ENCODE measurements at regions not wholly inside any gene's neighbourhood (a gene's known extent, or its start where the extent isn't known, plus 50 kb on each side); places are given as distances from the start of the nearest gene placed in this dataset.
"Not testable (repeated sequence)": the region's sequence is repeated elsewhere in the genome, so short reads cannot be mapped to it uniquely, and the experiment has no call there.

GRCh38 chr17:36661047-36661666, 59.8 kb downstream of the MRM1 start:
- DNase-seq = no peak

DNA sequence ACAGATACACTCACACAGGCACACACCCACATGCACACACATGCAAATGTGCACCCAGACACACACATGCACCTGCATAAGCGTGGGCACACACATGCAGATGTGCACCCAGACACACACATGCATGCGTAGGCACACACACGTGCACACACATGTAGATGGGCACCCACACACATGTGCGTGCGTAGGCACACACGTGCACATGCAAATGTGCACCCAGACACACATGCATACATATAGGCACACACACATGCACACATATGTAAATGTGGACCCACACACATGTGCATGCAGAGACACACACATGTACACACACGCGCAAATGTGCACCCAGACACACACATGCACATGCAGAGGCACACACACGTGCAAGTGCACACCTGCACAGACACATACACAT, 60.3 kb downstream of the MRM1 start:
- DNase-seq = no peak

- no peak for DNase-seq
These were observed 64.0 kb downstream of the MRM1 start for GRCh38 chr17:36665417-36665816.

- no peak for DNase-seq
These were observed 66.5 kb downstream of the MRM1 start for GRCh38 chr17:36667922-36668321.

DNA sequence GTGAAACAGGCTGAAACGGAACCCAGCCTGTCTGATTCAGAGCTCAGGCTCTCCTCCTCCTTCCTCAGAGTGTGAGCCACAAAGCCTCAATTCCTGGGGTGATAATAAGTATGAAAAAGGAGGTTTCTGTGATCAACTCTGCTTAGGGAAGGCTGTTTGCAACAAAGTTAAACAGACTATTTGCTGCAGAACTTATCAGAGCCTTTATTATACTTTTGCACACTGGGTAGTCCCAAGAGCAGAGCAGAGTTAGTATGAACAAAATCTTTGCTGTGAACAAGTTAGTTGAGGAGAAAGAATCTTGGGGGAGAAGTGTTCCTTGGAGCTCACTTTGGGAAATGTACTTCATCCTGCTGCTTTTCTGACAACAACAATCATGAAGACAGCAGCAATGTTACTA, 67.4 kb downstream of the MRM1 start:
- no peak for DNase-seq

DNA sequence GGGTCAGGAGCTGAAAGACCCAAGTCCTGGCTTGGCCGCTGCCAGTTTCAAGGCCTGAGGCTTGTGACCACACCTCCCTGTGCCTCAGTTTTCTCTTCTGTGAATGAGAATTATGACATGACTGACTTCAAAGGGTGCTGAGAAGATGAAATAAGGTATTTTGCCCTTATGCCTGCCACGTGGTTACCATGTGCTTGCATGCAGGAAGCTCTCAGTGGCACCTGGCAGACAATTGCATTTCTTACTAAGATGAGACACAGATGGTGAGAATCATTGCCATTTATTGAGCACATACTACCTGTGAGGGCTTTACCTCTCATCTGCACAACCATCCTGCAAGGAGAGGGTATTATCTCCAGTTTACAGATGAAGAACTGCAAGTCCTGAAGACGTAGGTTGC, 69.8 kb downstream of the MRM1 start:
- DNase-seq = no peak

- no peak for DNase-seq
These were observed 71.1 kb downstream of the MRM1 start for GRCh38 chr17:36672403-36672918.

DNA sequence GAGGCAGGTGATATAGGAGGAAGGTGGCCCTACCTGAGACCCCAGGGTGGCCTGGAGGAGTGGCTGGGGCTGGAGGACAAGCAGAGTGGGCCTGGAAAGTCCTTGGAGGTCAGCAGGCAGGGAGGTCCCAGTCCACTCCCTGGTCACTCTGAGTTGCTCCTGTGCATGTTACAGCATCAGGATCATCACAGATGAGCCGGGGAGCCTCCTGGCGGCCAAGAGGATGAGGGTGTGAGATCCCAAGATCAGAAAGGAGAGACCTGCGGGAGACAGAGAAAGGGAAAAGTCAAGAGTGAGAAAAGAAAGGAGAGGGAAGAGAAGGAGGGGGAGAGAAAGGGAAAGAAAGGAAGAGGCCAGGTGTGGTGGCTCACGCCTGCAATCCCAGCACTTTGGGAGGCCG, 71.7 kb downstream of the MRM1 start:
- no peak for DNase-seq

DNA sequence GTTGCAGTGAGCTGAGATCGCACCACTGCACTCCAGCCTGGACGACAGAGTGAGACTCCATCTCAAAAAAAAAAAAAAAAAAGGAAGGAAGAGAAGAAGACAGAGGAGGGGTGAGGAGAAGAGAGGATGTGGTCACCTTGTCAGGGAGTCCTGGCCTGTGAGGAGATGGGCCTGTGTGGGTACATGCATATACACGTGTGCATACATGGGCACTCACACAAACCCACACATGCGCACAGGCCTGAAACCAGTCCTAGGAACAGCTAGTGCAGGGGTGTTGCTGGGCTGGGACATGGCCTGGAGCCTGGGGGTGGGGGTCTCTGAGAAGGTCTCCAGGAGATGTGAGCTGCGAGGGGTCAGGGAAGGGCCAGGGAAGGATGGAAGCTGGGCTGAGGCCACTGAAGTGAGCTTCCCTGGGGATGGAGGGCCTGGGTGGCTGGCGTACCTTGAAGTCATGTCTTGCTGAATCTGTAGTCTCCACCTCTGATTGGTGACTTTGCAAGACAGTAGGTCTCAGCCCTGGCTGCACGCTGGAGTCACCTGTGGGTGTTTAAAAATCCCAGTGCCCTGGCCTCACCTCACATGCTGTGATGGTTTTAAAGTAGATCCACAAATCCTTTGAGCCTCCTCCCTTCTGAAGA, 72.4 kb downstream of the MRM1 start:
- no peak for DNase-seq

GRCh38 chr17:36674278-36674650, 72.9 kb downstream of the MRM1 start:
- DNase-seq = peak; percentile 31

DNA sequence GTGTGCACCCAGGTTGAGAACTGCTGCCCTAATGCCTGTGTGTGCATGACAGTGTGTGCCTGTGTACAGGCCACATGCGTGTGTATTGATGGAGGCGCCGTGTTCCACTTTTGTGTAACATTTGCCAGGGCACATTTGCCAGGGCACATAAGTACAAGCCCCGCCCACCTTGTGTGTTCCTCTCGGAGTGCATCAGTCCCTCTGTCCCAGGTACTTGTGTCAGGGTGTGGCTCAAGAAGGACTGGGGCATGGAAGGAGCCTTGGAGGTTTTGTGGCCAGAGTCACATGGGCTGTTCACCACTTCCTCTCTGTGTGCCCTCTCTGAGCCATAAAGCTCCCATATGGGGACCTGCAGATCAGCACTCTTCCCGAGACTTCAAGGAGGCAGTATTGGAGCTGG, 73.9 kb downstream of the MRM1 start:
- DNase-seq = no peak

DNA sequence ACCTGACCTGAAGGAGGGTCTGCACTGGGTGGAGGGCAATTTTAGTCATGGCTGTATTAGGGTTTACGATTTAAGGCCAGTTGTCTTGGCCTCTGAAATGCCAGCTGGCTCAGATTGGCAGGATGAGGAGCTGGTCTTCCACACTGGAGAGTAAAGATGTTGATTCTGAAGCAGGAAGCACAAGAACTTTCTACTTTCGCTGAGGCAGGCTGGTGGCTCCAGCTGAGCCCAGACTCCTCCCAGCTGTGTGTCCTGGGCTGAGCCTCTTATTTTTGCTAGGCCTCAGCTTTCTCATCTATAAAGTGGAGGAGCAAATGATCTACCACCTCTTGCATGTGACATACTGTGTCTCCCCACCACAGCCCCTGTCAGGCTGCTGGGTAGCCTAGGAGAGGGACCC, 74.4 kb downstream of the MRM1 start:
- no peak for DNase-seq

DNA sequence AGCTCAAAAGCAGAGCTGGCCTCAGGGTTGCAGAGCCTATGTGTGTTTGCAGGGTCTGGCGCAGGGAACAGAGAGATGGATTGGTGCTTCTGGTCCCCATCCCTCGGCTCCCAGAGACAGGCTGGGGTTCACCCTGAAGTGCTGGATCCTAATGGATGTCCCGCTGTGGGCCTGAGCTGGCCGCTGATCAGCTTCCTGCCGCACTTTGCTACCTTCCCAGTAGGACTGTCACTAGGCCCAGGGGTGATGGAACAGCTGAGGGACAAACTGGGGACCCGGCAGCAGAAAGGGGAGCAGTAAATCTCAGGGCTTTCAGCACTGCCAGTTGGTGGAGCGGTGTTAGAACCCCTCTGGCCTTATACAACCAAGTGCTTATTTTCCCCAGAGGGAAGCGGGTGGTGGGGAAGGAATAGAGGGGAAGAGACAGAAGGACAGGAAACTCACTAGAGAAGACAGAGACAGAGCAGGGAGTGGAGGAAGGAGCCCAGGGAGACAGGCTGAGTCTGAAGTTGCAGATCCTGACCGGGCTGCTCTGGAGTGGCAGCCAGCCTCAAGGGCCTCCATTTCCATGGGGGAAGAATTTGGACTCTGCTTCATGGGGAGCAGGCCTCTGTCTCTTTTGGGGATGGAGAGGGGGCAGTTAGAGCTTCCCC, 78.6 kb downstream of the MRM1 start:
- DNase-seq = no peak

DNA sequence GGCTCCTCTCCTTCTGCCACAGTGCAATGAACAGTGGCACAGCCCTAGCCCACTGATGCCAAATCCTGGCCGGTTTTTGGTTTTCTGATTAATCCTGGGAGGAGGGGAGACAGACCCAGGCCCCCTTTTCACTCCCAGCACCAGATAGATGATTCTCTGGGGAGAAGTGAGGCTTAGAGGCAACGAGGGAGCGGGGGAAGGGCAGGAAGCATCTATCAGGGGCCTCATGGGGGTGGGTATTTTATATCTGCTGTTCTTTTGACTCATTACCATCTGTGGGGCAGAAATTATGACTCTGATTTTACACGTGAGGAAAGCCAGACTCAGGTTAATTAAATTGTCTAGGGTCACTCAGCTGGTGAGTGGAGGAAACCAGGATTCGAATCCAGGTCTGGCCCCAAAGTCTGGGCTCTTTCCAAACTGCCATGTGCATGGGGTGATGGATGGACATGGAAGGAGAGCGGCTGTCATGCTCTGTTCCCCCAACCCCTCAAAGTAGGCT, 79.4 kb downstream of the MRM1 start:
- DNase-seq = no peak

DNA sequence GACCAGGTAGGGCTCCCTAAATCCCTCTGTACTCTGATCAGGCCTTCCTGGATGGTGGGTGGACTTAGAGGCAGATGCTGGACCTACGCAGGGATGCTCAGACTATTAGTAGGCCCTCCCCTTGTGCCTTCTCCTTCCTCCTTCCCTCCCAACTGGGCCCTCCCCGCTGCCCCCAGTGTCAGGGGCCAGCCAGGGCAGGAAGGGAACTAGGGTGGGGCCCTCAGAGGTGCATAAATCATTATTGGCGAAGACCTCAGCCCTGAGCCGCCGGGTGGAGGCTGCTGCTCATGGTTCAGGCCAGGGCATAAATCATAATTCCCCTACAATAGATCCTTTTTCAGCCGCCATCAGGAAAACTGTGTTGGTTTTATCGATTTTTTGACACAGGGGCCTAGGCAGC, 81.4 kb downstream of the MRM1 start:
- DNase-seq = no peak

DNA sequence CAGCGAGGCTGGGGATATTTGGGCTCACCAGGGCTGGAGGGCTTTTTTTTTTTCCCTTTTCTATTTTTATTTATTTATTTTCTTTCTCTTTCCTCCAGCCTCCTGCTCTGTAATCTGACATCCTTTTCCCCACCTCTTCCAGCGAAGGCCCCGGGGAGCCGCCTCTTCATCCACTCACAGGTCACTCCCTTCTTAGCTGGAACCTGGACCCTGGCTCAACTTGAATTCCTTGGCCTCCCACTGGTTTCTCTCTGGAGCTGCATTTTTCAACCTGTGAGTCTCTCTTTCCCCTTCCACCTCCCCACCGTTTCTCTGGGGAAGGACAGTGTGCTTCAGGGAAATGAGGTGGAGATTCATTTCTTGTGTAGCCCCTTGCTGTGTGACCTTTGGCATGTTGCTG, 82.0 kb downstream of the MRM1 start:
- DNase-seq = no peak

DNA sequence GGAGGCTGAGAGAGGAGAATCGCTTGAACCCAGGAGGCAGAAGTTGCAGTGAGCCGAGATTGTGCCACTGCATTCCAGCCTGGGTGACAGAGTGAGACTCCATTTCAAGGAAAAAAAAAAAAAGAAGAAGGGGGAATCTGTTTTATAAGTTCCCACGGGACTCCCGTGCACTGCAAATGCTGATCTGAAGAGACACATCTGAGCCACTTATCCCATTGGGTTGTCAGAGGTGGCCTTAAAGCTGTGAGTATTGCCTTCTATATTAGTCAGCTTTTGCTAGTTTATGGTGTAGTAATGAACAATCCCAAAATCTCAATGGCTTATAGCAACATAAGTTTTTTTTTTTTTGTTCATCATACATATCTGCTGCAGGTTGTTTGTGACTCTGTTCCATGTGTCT, 82.8 kb downstream of the MRM1 start:
- no peak for DNase-seq

- DNase-seq = no peak
These were observed 84.8 kb downstream of the MRM1 start for GRCh38 chr17:36686123-36686669.

- DNase-seq = no peak
These were observed 86.4 kb downstream of the MRM1 start for GRCh38 chr17:36687736-36688135.

- no peak for DNase-seq
These were observed 87.8 kb downstream of the MRM1 start for GRCh38 chr17:36689089-36689667.

- no peak for DNase-seq
These were observed 88.8 kb downstream of the MRM1 start for GRCh38 chr17:36690190-36690589.

DNA sequence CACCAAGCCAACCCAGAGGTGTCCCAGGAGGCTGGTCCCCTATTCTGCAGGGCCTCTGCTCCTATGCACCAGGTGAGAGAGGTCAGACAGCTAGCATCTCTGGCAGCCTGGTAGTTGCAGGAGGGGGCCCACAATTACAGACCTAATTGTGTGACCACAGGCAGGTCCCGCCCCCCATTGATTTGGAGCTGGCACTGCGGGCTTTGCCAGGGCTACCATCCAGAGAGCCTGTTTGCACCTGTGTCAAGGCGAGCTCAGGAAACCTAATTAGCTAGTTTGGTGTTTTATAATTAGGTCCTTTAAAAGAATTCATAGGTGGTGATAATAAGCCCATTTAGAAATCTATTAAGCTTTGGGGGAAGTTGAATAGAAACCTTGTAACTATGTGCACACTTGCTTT, 90.2 kb downstream of the MRM1 start:
- DNase-seq = no peak

- no peak for DNase-seq
These were observed 93.7 kb downstream of the MRM1 start for GRCh38 chr17:36695082-36695481.

DNA sequence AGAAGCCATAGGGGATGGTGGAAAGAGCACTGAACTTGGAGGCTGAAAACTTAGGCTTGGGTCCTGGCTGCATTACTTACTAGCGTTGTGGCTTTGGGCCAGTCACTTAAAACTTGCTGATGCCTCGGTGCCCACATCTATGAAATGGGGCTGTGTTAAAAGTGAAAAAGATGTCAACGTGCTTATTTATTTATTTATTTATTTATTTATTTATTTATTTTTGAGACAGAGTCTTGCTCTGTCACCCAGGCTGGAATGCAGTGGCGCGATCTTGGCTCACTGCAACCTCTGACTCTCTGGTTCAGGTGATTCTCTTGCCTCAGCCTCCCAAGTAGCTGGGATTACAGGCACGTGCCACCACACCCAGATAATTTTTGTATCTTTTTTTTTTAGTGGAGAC, 94.3 kb downstream of the MRM1 start:
- DNase-seq = not testable (repeated sequence)

All from activated T-cell treated with anti-CD3 and anti-CD28 coated beads, Interleukin-2, amount 50 U/mL, for 1 hour (primary cell).